ENCODE measurements at regions not wholly inside any gene's neighbourhood (a gene's known extent, or its start where the extent isn't known, plus 50 kb on each side); places are given as distances from the start of the nearest gene placed in this dataset.
A peak's percentile ranks its signal among the peaks of the same experiment; 100 is the strongest.

DNA sequence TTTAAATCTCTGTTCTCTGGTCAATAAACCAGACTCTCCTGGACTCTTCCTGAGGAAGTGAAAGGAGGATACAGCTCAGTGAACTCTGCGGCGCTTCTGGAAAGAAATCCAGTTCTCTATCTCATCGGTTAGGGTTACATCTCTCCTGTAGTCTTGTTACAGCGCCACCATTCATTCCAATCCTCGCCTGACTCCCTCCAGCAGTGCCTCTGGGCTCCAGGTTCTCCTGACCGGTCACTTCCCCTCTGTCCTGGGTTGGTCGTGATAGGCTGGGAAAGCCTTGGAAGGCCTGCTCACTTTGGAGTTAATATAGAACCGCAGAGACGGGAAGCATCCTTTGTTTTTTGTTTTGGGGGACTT is 97.0 kb upstream of the STOX2 start:
- no peaks in the 10 kb centered on the region for H3F3A ChIP-seq (replicated peaks; ENCODE audit: low read depth)
- H3K27ac ChIP-seq (ENCODE audit: low read depth), result no peak overlapping the region
- H3K27me3 ChIP-seq (ENCODE audit: insufficient read depth), result no peaks in the 10 kb centered on the region
- no peak overlapping the region for H3K4me3 Mint-ChIP-seq
- peak; percentile 87 for ATAC-seq
- no peaks in the 10 kb centered on the region for H3K4me1 ChIP-seq (ENCODE audit: insufficient read depth)
- no peak overlapping the region for H3K27ac Mint-ChIP-seq
- H3K27me3 Mint-ChIP-seq (ENCODE audit: insufficient read depth, low read depth, poor library complexity), result peaks cover 4% of the 10 kb centered on the region
- H3K9me3 Mint-ChIP-seq, result peaks cover 2% of the 10 kb centered on the region; the same call in 1 of the 3 replicates
- no peak overlapping the region for H2AFZ ChIP-seq
- no peak overlapping the region for H3K4me3 ChIP-seq
- no peaks in the 10 kb centered on the region for H3K36me3 Mint-ChIP-seq (ENCODE audit: low read depth)
- H4K20me1 ChIP-seq (replicated peaks; ENCODE audit: insufficient read depth), result no peaks in the 10 kb centered on the region
- H3K9me2 ChIP-seq (ENCODE audit: insufficient read depth), result no peaks in the 10 kb centered on the region
- no peaks in the 10 kb centered on the region for H3K36me3 ChIP-seq (ENCODE audit: insufficient read depth)
- TF ChIP-seq, protein P1, sequence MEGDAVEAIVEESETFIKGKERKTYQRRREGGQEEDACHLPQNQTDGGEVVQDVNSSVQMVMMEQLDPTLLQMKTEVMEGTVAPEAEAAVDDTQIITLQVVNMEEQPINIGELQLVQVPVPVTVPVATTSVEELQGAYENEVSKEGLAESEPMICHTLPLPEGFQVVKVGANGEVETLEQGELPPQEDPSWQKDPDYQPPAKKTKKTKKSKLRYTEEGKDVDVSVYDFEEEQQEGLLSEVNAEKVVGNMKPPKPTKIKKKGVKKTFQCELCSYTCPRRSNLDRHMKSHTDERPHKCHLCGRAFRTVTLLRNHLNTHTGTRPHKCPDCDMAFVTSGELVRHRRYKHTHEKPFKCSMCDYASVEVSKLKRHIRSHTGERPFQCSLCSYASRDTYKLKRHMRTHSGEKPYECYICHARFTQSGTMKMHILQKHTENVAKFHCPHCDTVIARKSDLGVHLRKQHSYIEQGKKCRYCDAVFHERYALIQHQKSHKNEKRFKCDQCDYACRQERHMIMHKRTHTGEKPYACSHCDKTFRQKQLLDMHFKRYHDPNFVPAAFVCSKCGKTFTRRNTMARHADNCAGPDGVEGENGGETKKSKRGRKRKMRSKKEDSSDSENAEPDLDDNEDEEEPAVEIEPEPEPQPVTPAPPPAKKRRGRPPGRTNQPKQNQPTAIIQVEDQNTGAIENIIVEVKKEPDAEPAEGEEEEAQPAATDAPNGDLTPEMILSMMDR (conservative IDR thresholded peaks at IDR 0.05; ENCODE audit: low read depth in 2 of 2), result peak in 1 of 2 experiments; percentile 25; a peak in 1 of 4 replicates
- TF ChIP-seq STAT1 (IDR thresholded peaks at IDR 0.05; ENCODE audit: unreplicated experiment), result no peak
- no peak for TF ChIP-seq ZNF331 (CRISPR knock-in tag; IDR thresholded peaks at IDR 0.05; ENCODE audit: low read depth)
- no peak for TF ChIP-seq ZNF114 (CRISPR knock-in tag; IDR thresholded peaks at IDR 0.05)
- TF ChIP-seq EZH2 (IDR thresholded peaks at IDR 0.05; ENCODE audit: low read depth, unreplicated experiment), result no peak
- TF ChIP-seq CREB1 (CRISPR knock-in tag; IDR thresholded peaks at IDR 0.05; ENCODE audit: low read depth), result no peak
- peak; percentile 37 for DNase-seq (ENCODE audit: low spot score)
- H3K4me1 Mint-ChIP-seq, result peaks cover 7% of the 10 kb centered on the region; the same call in 2 of the 3 replicates
- H3K4me2 ChIP-seq, result no peak overlapping the region
- H3K79me2 ChIP-seq (replicated peaks; ENCODE audit: insufficient read depth), result no peaks in the 10 kb centered on the region

DNA sequence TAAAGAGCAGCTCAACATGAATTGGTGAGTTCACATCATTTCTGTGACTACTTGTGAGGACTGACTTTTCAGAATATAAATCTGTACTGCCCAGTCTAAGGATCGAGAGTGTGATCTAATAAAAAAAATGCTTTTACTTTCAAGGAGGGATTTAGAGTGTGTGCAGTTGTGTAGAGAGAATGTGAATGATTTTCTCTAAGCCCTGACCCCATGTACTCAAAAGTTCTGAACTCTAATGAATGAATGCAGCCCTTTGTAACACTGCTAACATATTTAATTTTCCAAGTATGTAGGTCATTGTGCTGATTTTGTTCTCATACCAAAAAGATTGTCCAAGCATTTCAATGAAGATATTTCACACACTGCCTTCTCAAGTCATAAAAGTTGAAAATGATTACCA is 92.5 kb upstream of the STOX2 start:
- Histone ChIP-seq H3F3A (replicated peaks; ENCODE audit: low read depth) (no peaks in the 10 kb centered on the region), H3K4me1 (ENCODE audit: insufficient read depth) (no peaks in the 10 kb centered on the region), H2AFZ (no peak overlapping the region), H3K4me2 (no peak overlapping the region), H3K4me3 (no peak overlapping the region), H3K9me2 (ENCODE audit: insufficient read depth) (0 out of 2 replicates have a peak, but pooled peaks cover 4% of the 10 kb centered on the region), H3K27ac (ENCODE audit: low read depth) (no peak overlapping the region), H3K79me2 (replicated peaks; ENCODE audit: insufficient read depth) (no peaks in the 10 kb centered on the region), H3K27me3 (ENCODE audit: insufficient read depth) (no peaks in the 10 kb centered on the region), H4K20me1 (replicated peaks; ENCODE audit: insufficient read depth) (no peaks in the 10 kb centered on the region), H3K36me3 (ENCODE audit: insufficient read depth) (no peaks in the 10 kb centered on the region)
- H3K27me3 Mint-ChIP-seq (ENCODE audit: insufficient read depth, low read depth, poor library complexity), result peaks cover 2% of the 10 kb centered on the region
- H3K4me3 Mint-ChIP-seq, result no peak overlapping the region
- ATAC-seq (no peak), DNase-seq (ENCODE audit: low spot score) (no peak)
- peaks cover 14% of the 10 kb centered on the region; the same call in 1 of the 3 replicates for H3K9me3 Mint-ChIP-seq
- H3K27ac Mint-ChIP-seq, result no peak overlapping the region
- H3K4me1 Mint-ChIP-seq, result peaks cover 5% of the 10 kb centered on the region; the same call in 2 of the 3 replicates
- H3K36me3 Mint-ChIP-seq (ENCODE audit: low read depth), result peaks cover 4% of the 10 kb centered on the region; the same call in 1 of the 3 replicates
- TF ChIP-seq, protein P2, sequence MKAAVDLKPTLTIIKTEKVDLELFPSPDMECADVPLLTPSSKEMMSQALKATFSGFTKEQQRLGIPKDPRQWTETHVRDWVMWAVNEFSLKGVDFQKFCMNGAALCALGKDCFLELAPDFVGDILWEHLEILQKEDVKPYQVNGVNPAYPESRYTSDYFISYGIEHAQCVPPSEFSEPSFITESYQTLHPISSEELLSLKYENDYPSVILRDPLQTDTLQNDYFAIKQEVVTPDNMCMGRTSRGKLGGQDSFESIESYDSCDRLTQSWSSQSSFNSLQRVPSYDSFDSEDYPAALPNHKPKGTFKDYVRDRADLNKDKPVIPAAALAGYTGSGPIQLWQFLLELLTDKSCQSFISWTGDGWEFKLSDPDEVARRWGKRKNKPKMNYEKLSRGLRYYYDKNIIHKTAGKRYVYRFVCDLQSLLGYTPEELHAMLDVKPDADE (IDR thresholded peaks at IDR 0.05), result no peak
- TF ChIP-seq EZH2phosphoT487 (IDR thresholded peaks at IDR 0.05; ENCODE audit: unreplicated experiment), result no peak
- TF ChIP-seq NANOG (IDR thresholded peaks at IDR 0.05; ENCODE audit: borderline replicate concordance), result no peak
- TF ChIP-seq ZNF331 (CRISPR knock-in tag; IDR thresholded peaks at IDR 0.05; ENCODE audit: low read depth), result no peak
- TF ChIP-seq POLR2AphosphoS5 (IDR thresholded peaks at IDR 0.05; ENCODE audit: low read depth), result no peak
- TF ChIP-seq, protein P1 (conservative IDR thresholded peaks at IDR 0.05; ENCODE audit: low read depth in 2 of 2), result no peak
- no peak for TF ChIP-seq ZNF114 (CRISPR knock-in tag; IDR thresholded peaks at IDR 0.05)
- TF ChIP-seq, protein P3, sequence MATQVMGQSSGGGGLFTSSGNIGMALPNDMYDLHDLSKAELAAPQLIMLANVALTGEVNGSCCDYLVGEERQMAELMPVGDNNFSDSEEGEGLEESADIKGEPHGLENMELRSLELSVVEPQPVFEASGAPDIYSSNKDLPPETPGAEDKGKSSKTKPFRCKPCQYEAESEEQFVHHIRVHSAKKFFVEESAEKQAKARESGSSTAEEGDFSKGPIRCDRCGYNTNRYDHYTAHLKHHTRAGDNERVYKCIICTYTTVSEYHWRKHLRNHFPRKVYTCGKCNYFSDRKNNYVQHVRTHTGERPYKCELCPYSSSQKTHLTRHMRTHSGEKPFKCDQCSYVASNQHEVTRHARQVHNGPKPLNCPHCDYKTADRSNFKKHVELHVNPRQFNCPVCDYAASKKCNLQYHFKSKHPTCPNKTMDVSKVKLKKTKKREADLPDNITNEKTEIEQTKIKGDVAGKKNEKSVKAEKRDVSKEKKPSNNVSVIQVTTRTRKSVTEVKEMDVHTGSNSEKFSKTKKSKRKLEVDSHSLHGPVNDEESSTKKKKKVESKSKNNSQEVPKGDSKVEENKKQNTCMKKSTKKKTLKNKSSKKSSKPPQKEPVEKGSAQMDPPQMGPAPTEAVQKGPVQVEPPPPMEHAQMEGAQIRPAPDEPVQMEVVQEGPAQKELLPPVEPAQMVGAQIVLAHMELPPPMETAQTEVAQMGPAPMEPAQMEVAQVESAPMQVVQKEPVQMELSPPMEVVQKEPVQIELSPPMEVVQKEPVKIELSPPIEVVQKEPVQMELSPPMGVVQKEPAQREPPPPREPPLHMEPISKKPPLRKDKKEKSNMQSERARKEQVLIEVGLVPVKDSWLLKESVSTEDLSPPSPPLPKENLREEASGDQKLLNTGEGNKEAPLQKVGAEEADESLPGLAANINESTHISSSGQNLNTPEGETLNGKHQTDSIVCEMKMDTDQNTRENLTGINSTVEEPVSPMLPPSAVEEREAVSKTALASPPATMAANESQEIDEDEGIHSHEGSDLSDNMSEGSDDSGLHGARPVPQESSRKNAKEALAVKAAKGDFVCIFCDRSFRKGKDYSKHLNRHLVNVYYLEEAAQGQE (IDR thresholded peaks at IDR 0.05; ENCODE audit: unreplicated experiment), result no peak
- TF ChIP-seq STAT1 (IDR thresholded peaks at IDR 0.05; ENCODE audit: unreplicated experiment), result no peak
